K562 (cell line): ENCODE measurements at regions not wholly inside any gene's neighbourhood (a gene's known extent, or its start where the extent isn't known, plus 50 kb on each side); places are given as distances from the start of the nearest gene placed in this dataset.

Experiments
- ATAC-seq: fragments of 200-7000 bp; cut with Tn5 transposase; 3 replicates; pipeline ENCODE4 v1.9.1; 2020; ENCODE audit warnings: moderate library complexity
- BruUV-seq: library from RNA; stranded (reverse); fragments of 400-500 nt; replicated peaks from 2 replicates; lab custom pipeline; 2021; lab: Mats Ljungman, UMichigan
- CTCF ChIA-PET: fragments of 300-600 bp; formaldehyde crosslinking; extraction: SDS; loops from one replicate; lab custom pipeline; 2021; ENCODE audit warnings: low intra/inter-chr PET ratio; lab: Yijun Ruan, JAX
- POLR2A ChIA-PET: fragments of 300-600, 350-650 bp; sonication (Branson Sonifier 250); formaldehyde crosslinking; extraction: SDS; loops from one replicate; lab custom pipeline; 2021; ENCODE audit warnings: antibody characterized with exemption, inconsistent platforms; lab: Yijun Ruan, JAX
- DNase-seq, 4 experiments: peaks; one replicate each; pipeline versions ENCODE4 v3.0.0 to v3.0.0-alpha.2; 2011 to 2018; ENCODE audit warnings: low spot score in 3 of 4, mixed read lengths in 3 of 4; ENCODE audit errors: extremely low read depth in 1 of 4
- FAIRE-seq: peaks from 2 replicates; lab custom pipeline; 2011; peaks lifted over from hg19 to GRCh38; lab: Jason Lieb, UNC
- H2AFZ ChIP-seq: 2 replicates; pipeline ENCODE4 v1.6.0; 2011; ENCODE audit warnings: low read depth, low read length, control low read depth, inconsistent platforms
- H3K27ac ChIP-seq: fragments of 200-600 bp; 3 replicates; pipeline ENCODE4 v1.8.0; 2011; ENCODE audit warnings: low read depth, mild to moderate bottlenecking, control low read depth, inconsistent platforms, low read length, moderate library complexity, mixed read lengths; ENCODE audit errors: extremely low read depth
- H3K27me3 ChIP-seq, 2 experiments: fragments of 300-600 bp in 1 of 2; 2 replicates in 1 of 2; 3 replicates in 1 of 2; pipeline versions ENCODE4 v1.6.0 to v1.8.0; 2011; ENCODE audit warnings: inconsistent platforms in 2 of 2, low read length in 2 of 2, mild to moderate bottlenecking in 1 of 2, mixed read lengths in 1 of 2, moderate library complexity in 1 of 2; ENCODE audit not compliant: control insufficient read depth in 2 of 2, insufficient read depth in 2 of 2
- H3K36me3 ChIP-seq: fragments of 300-600 bp; 3 replicates; pipeline ENCODE4 v1.8.0; 2011; ENCODE audit warnings: mild to moderate bottlenecking, low read length, inconsistent platforms; ENCODE audit not compliant: control insufficient read depth, insufficient read depth
- H3K4me1 ChIP-seq, 2 experiments: fragments of 200-600 bp in 1 of 2; replicated peaks in 1 of 2; 2 replicates in 1 of 2; 3 replicates in 1 of 2; pipeline versions ENCODE4 v1.5.1 to v1.8.0; 2011; ENCODE audit warnings: inconsistent platforms in 2 of 2, low read length in 2 of 2, mild to moderate bottlenecking in 1 of 2, mixed read lengths in 1 of 2, moderate library complexity in 1 of 2; ENCODE audit not compliant: control insufficient read depth in 2 of 2, insufficient read depth in 2 of 2
- H3K4me2 ChIP-seq: 2 replicates; pipeline ENCODE4 v1.6.1; 2011; ENCODE audit warnings: low read length, control low read depth, inconsistent platforms, mixed read lengths; ENCODE audit not compliant: insufficient read depth
- H3K4me3 ChIP-seq: fragments of 200-600 bp; sonication (generic), shearing (Covaris generic); 2 replicates; pipeline ENCODE4 v1.5.1; 2016; ENCODE audit warnings: control low read depth, inconsistent platforms
- H3K79me2 ChIP-seq: fragments of 200-600 bp; 3 replicates; pipeline ENCODE4 v1.8.0; 2011; ENCODE audit warnings: low read length, inconsistent platforms; ENCODE audit not compliant: control insufficient read depth, insufficient read depth
- H3K9ac ChIP-seq, 2 experiments: 2 replicates each; pipeline versions ENCODE4 v1.6.0 to v1.6.1; 2011; ENCODE audit warnings: low read depth in 2 of 2, low read length in 2 of 2, control low read depth in 1 of 2, inconsistent platforms in 1 of 2, mild to moderate bottlenecking in 1 of 2, mixed read lengths in 1 of 2; ENCODE audit not compliant: insufficient read depth in 1 of 2
- H3K9me1 ChIP-seq: one replicate; pipeline ENCODE4 v1.6.0; 2011; ENCODE audit warnings: inconsistent platforms, mild to moderate bottlenecking, low read length, moderate library complexity; ENCODE audit not compliant: control insufficient read depth, insufficient read depth
- H3K9me3 ChIP-seq: replicated peaks from 2 replicates; pipeline ENCODE4 v1.5.1; 2011; ENCODE audit warnings: low read depth, low read length, inconsistent platforms; ENCODE audit not compliant: control insufficient read depth, insufficient read depth
- H4K20me1 ChIP-seq: replicated peaks from 2 replicates; pipeline ENCODE4 v1.6.1; 2011; ENCODE audit warnings: low read length, inconsistent platforms, mixed read lengths; ENCODE audit not compliant: control insufficient read depth, insufficient read depth
- ZNF239 ChIP-seq: fragments of 250-450 bp; sonication (Bioruptor Pico); IDR thresholded peaks from 2 replicates; pipeline ENCODE4 v1.4.0; 2020; ENCODE audit warnings: mild to moderate bottlenecking
- WGBS: fragments of 100-300 bp; shearing (Covaris generic); methylation state at CpG from one replicate; pipeline ENCODE4 v1.1.6; 2016; ENCODE audit warnings: low coverage, mixed read lengths; ENCODE audit not compliant: insufficient coverage; ENCODE audit errors: missing lambda C conversion rate; 5-methylcytosine and 5-hydroxymethylcytosine counted together
- in situ Hi-C: fragments of 300-500 bp; cut with MboI; formaldehyde crosslinking; loops from 4 replicates; pipeline ENCODE4 v1.15.0; 2018; ENCODE audit warnings: inconsistent platforms, mixed read lengths
- intact Hi-C: fragments of 100-400 bp; cut with micrococcal nuclease; formaldehyde crosslinking; loops from 2 replicates; pipeline ENCODE4 v1.14.2; 2022
- TF ChIP-seq, protein P1 (sequence below): fragments of 250-450 bp; sonication (Bioruptor Pico); IDR thresholded peaks from 2 replicates; pipeline ENCODE4 v1.5.0; 2020; ENCODE audit warnings: mild to moderate bottlenecking
- TF ChIP-seq, protein P2 (sequence below), 2 experiments: fragments of 450-650 bp in 1 of 2; IDR thresholded peaks; 2 replicates each; pipeline ENCODE4 v1.6.1; 2011 to 2017; ENCODE audit warnings: low read depth in 2 of 2, antibody characterized with exemption in 1 of 2, borderline replicate concordance in 1 of 2, low read length in 1 of 2, mild to moderate bottlenecking in 1 of 2, mixed read lengths in 1 of 2; ENCODE audit not compliant: control insufficient read depth in 1 of 2

DNA sequence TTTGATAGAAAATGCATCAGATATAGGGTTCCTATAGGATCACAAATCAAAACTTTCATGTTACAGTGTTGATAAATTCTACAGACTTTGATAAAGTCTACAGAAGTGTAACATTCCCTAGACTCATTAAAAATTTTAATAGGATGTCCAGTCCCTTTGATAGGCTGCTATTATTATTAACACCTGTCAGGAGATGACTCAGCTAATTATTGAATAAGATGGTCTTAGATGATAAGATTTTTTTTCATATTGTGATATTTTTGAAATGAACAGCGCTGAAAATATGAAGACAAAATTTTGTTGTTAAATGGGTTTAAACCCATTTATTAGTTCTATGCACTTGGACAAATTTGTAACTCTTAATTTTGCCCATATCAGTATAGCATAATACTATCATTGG, 356.8 kb upstream of the SLITRK1 start (continued):
- TF ChIP-seq, protein P1, sequence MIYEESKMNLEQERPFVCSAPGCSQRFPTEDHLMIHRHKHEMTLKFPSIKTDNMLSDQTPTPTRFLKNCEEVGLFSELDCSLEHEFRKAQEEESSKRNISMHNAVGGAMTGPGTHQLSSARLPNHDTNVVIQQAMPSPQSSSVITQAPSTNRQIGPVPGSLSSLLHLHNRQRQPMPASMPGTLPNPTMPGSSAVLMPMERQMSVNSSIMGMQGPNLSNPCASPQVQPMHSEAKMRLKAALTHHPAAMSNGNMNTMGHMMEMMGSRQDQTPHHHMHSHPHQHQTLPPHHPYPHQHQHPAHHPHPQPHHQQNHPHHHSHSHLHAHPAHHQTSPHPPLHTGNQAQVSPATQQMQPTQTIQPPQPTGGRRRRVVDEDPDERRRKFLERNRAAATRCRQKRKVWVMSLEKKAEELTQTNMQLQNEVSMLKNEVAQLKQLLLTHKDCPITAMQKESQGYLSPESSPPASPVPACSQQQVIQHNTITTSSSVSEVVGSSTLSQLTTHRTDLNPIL (CRISPR knock-in tag): no peak
- no peak for TF ChIP-seq ZNF239 (CRISPR knock-in tag)

- Histone ChIP-seq H3K36me3 (no peaks in the 10 kb centered on the region), H3K27ac (no peak overlapping the region), H3K4me2 (no peak overlapping the region), H2AFZ (no peak overlapping the region), H3K9me3 (no peaks in the 10 kb centered on the region), H3K4me3 (no peak overlapping the region), H3K9me1 (no peaks in the 10 kb centered on the region), H3K9ac (no peak overlapping the region), H3K79me2 (no peaks in the 10 kb centered on the region)
- ATAC-seq: no peak
- FAIRE-seq: no peak
- no TSS peak for BruUV-seq
- POLR2A ChIA-PET: no interaction called here
- WGBS: 0% methylated on average over 1 of the region's 1 CpG
- in situ Hi-C loops: no loop called here
- TF ChIP-seq, protein P2, sequence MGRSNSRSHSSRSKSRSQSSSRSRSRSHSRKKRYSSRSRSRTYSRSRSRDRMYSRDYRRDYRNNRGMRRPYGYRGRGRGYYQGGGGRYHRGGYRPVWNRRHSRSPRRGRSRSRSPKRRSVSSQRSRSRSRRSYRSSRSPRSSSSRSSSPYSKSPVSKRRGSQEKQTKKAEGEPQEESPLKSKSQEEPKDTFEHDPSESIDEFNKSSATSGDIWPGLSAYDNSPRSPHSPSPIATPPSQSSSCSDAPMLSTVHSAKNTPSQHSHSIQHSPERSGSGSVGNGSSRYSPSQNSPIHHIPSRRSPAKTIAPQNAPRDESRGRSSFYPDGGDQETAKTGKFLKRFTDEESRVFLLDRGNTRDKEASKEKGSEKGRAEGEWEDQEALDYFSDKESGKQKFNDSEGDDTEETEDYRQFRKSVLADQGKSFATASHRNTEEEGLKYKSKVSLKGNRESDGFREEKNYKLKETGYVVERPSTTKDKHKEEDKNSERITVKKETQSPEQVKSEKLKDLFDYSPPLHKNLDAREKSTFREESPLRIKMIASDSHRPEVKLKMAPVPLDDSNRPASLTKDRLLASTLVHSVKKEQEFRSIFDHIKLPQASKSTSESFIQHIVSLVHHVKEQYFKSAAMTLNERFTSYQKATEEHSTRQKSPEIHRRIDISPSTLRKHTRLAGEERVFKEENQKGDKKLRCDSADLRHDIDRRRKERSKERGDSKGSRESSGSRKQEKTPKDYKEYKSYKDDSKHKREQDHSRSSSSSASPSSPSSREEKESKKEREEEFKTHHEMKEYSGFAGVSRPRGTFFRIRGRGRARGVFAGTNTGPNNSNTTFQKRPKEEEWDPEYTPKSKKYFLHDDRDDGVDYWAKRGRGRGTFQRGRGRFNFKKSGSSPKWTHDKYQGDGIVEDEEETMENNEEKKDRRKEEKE (IDR thresholded peaks at IDR 0.05; ENCODE audit: borderline replicate concordance in 1 of 2, control insufficient read depth in 1 of 2, low read depth in 2 of 2, low read length in 1 of 2): no peak
- TF ChIP-seq, all 486 proteins: peak for 0
- no peaks in the 10 kb centered on the region for H4K20me1 ChIP-seq
- intact Hi-C loops: no loop called here
- DNase-seq: no peak
- H3K4me1 ChIP-seq: no peaks in the 10 kb centered on the region
- CTCF ChIA-PET: no interaction called here
- no peaks in the 10 kb centered on the region for H3K27me3 ChIP-seq
Observed at GRCh38 chr13:84238381-84238780, 356.1 kb upstream of the SLITRK1 start.
